ENCODE measurements at regions not wholly inside any gene's neighbourhood (a gene's known extent, or its start where the extent isn't known, plus 50 kb on each side); places are given as distances from the start of the nearest gene placed in this dataset.

- intact Hi-C loops (cut with DNase I; ENCODE audit: low total_unique reads) (no loop called here), in situ Hi-C loops (cut with MboI; ENCODE audit: low pct_ligation_motif_present in 1 of 4, low pct_unique_long_range_greater_than_20kb in 1 of 4, low sequenced_read_pairs in 3 of 4) (no loop called here)
- H3K9me3 ChIP-seq: peaks cover 0 to 4% of the 10 kb centered on the region in 2 donors
- no peak overlapping the region for H3K27ac ChIP-seq
- H3K36me3 ChIP-seq: no peaks in the 10 kb centered on the region
- no peak for DNase-seq
- no peaks in the 10 kb centered on the region for H3K4me1 ChIP-seq
- no peaks in the 10 kb centered on the region for H3K27me3 ChIP-seq
- 69 to 78% methylated on average over 4 of the region's 4 CpGs for WGBS, 2 donors (ENCODE audit: low coverage in 1 of 2)
- no peak for TF ChIP-seq EP300 (IDR thresholded peaks at IDR 0.05; ENCODE audit: low read depth)
- TF ChIP-seq CTCF (IDR thresholded peaks at IDR 0.05): no peak
- no peak for TF ChIP-seq POLR2AphosphoS5 (IDR thresholded peaks at IDR 0.05)
- TF ChIP-seq POLR2A (IDR thresholded peaks at IDR 0.05): no peak
- no peak overlapping the region for H3K4me3 ChIP-seq
These were observed 237.2 kb upstream of the CTBP2 start for GRCh38 chr10:125397608-125398007.

- no peak for TF ChIP-seq POLR2AphosphoS5 (IDR thresholded peaks at IDR 0.05)
- no peak for TF ChIP-seq CTCF (IDR thresholded peaks at IDR 0.05)
- no peak for TF ChIP-seq POLR2A (IDR thresholded peaks at IDR 0.05)
- no peak for TF ChIP-seq EP300 (IDR thresholded peaks at IDR 0.05; ENCODE audit: low read depth)
- H3K9me3 ChIP-seq: no peaks in the 10 kb centered on the region
- intact Hi-C loops (cut with DNase I; ENCODE audit: low total_unique reads): no loop called here
- no peak overlapping the region for H3K27ac ChIP-seq
- no peaks in the 10 kb centered on the region for H3K4me1 ChIP-seq
- H3K4me3 ChIP-seq: no peak overlapping the region
- no peaks in the 10 kb centered on the region for H3K27me3 ChIP-seq
- no peak for DNase-seq
- no peaks in the 10 kb centered on the region for H3K36me3 ChIP-seq
- in situ Hi-C loops (cut with MboI; ENCODE audit: low pct_ligation_motif_present in 1 of 4, low pct_unique_long_range_greater_than_20kb in 1 of 4, low sequenced_read_pairs in 3 of 4): no loop called here
These were observed 236.3 kb upstream of the CTBP2 start for GRCh38 chr10:125396676-125397075.

GRCh38 chr10:125392609-125393008 is 232.2 kb upstream of the CTBP2 start:
- in situ Hi-C loops (cut with MboI; ENCODE audit: low pct_ligation_motif_present in 1 of 4, low pct_unique_long_range_greater_than_20kb in 1 of 4, low sequenced_read_pairs in 3 of 4) (no loop called here), intact Hi-C loops (cut with DNase I; ENCODE audit: low total_unique reads) (no loop called here)
- WGBS, 2 donors (ENCODE audit: low coverage in 1 of 2): 76 to 83% methylated on average over 3 of the region's 3 CpGs
- DNase-seq: no peak
- Histone ChIP-seq H3K4me1 (no peaks in the 10 kb centered on the region), H3K27ac (no peak overlapping the region), H3K27me3 (no peaks in the 10 kb centered on the region), H3K9me3 (peaks cover 10 to 11% of the 10 kb centered on the region in 2 donors), H3K36me3 (no peaks in the 10 kb centered on the region), H3K4me3 (no peak overlapping the region)
- TF ChIP-seq POLR2AphosphoS5 (IDR thresholded peaks at IDR 0.05): no peak
- TF ChIP-seq EP300 (IDR thresholded peaks at IDR 0.05; ENCODE audit: low read depth): no peak
- no peak for TF ChIP-seq POLR2A (IDR thresholded peaks at IDR 0.05)
- TF ChIP-seq CTCF (IDR thresholded peaks at IDR 0.05): no peak

GRCh38 chr10:125392154-125392553 is 231.8 kb upstream of the CTBP2 start:
- H3K4me3 ChIP-seq: no peak overlapping the region
- intact Hi-C loops (cut with DNase I; ENCODE audit: low total_unique reads) (no loop called here), in situ Hi-C loops (cut with MboI; ENCODE audit: low pct_ligation_motif_present in 1 of 4, low pct_unique_long_range_greater_than_20kb in 1 of 4, low sequenced_read_pairs in 3 of 4) (no loop called here)
- no peaks in the 10 kb centered on the region for H3K4me1 ChIP-seq
- peaks cover 10 to 11% of the 10 kb centered on the region in 2 donors for H3K9me3 ChIP-seq
- no peak for TF ChIP-seq POLR2AphosphoS5 (IDR thresholded peaks at IDR 0.05)
- no peak for TF ChIP-seq POLR2A (IDR thresholded peaks at IDR 0.05)
- no peak for TF ChIP-seq CTCF (IDR thresholded peaks at IDR 0.05)
- no peak for TF ChIP-seq EP300 (IDR thresholded peaks at IDR 0.05; ENCODE audit: low read depth)
- H3K27ac ChIP-seq: no peak overlapping the region
- no peak for DNase-seq
- H3K36me3 ChIP-seq: no peaks in the 10 kb centered on the region
- no peaks in the 10 kb centered on the region for H3K27me3 ChIP-seq
- 68 to 78% methylated on average over 3 of the region's 3 CpGs for WGBS, 2 donors (ENCODE audit: low coverage in 1 of 2)
